SW 1271 (cell line): ENCODE measurements at regions not wholly inside any gene's neighbourhood (a gene's known extent, or its start where the extent isn't known, plus 50 kb on each side); places are given as distances from the start of the nearest gene placed in this dataset.

Experiments used
- DNase-seq, 2 experiments: peaks; one replicate each; lab custom pipeline; 2025; lab: John Stamatoyannopoulos, UW

DNA sequence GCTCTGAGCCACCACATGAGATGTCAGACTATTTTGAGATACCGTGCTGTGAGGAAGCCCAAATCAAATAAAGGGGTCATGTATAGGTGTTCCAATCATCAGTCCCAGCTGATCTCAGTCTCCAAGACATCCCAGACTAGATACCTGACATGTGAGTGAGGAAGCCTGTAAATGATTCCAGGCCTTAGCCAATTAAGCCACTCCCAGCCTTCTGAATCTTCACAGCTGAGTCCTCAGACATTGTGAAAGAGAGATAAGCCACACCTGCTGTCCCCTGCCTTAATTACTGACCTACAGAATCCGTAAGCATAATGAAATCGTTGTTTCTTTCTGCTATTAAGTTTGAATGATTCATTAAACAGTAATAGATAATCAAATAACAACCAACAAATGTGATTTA lies 671.4 kb downstream of the ZNF674 start:
- no peak for DNase-seq

DNA sequence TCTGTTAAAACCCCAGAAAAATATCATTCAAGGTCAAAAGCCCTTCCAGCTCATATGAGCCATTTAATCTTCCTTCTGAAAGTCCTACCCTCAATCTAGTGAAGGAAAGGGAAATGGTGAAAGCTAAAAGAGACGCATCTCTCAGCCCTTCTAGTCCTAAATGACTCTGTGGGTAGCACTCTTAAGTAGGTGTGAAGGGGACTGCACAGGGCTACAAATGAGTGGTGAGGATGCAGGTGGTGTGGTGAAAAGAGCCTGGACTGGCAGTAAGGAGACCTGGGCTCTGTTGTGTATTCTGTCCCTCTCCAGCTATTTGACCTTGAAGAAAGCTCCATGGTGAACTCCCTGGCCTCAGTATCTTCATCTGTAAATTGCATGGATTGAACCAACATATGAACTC lies 671.8 kb upstream of the DIPK2B start:
- DNase-seq: no peak

DNA sequence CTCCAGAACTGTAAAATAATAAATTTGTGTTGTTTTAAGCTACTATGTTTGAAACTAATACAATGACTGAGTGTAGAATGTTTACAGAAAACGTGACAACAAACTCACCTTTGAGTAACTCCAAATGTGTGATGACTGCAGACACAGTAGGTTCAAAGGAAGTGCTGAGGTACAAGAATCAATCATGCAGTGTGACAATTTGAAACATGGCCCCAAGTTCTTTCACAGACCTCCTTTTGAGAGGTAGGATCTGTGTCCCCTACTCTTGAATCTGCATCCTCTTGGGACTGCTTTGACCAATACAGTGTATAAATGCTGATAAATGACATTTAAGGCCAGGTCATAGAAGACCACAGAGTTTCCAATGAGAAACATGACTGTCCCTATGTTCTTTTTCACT lies 667.7 kb upstream of the DIPK2B start:
- DNase-seq: no peak

DNA sequence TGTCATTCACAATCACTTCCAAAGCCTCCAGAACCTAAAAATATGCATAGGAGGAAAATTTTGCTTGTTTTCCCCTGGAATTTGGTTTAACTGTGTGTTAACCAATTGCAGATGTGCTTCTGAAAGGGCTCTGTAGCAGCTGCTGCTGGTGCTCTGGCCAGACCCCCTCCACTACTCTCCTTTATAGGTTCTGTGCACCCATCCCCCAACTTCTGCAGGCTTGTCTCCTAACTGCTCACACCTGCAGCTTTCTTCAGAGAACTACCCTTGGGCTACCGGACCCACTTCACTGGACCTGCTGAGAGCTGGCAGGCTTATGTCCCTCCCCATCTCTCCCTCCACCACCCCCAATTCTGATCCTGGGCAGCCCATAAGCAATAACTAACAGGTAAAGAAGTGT lies 662.1 kb upstream of the DIPK2B start:
- DNase-seq: no peak

DNA sequence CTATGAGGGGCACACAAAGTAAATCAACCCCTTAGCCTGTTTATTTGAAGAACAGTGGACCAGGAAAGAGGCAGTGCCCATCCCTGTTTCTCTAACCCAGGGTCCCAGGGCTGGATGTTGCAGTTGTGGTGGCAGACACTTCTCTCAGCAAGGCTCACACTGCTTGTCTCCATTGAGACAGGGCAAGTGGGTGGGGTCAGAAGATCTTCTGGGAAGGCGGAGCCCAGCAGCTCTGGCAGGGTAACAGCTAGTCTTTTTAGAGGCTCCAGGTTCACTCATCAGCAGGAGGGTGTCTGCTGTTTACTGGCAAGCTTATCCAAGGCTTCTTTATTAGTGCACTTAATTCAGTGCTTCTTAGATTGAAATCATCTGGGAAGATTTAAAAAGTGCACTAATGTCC lies 659.8 kb upstream of the DIPK2B start:
- DNase-seq: no peak

DNA sequence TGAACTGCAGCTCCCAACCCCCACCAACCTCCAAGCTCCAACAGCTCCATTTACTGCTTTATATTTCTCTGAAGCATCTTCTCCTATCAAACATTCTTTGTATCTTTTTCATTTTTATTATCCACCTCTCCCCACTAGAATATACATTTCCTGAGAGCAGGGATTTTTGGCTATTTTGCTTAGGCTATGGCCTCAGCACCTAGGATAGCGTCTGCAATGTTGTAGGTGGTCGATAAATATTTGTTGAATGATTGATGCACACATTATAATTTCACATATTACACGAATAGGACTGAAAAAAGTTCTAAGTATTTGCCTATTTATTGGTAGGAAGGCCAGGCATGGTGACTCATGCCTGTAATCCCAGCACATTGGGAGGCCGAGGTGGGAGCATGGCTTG lies 658.7 kb upstream of the DIPK2B start:
- no peak for DNase-seq

DNA sequence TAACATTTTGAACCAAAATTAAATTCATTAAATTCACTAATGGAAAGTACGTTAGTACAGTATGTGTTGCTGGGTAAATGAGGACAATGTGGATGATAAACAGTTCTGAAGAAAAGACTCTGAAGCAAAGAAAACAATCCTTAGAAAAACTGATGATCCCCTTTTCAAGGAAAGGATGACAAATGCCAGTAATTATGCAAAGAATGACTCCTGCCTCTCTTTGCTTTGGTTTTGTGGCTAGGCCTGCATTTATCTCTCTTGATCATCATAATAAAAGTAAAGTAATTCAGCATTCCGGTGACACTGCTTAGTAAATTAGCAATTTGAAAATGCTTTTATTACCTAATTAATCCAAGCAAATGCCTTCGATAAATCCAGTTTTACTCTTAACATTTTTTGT lies 652.2 kb upstream of the DIPK2B start:
- DNase-seq: no peak

DNA sequence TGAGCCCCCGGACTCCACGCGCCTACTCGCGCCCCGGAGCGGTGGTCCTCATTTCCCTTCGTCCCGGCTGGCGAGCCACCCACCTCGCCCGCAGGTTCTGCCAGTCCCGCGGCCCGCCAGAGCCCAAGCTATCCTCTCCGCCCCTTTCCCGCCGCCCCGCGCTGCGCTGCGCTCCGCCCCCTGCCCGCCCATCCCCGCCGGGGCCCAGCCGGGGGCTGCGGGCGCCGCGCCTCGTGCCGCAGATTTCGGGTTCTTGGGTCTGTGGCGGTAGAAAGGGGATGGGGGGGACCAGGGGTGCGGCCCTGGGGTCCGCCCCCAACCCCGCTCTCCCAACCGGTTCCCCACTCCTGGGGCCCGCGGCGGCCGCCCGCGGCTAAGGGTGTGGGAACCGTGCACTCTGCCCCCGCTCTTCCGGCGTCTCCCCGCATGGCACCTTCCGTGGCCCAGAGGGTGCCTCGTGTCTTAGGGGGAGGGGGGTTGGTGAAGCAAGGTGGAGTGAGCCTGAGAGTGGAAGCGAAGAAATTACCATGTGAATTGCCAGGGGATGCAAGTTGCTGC lies 650.8 kb upstream of the DIPK2B start:
- DNase-seq: peak in 1 of 2 experiments; percentile 5

DNA sequence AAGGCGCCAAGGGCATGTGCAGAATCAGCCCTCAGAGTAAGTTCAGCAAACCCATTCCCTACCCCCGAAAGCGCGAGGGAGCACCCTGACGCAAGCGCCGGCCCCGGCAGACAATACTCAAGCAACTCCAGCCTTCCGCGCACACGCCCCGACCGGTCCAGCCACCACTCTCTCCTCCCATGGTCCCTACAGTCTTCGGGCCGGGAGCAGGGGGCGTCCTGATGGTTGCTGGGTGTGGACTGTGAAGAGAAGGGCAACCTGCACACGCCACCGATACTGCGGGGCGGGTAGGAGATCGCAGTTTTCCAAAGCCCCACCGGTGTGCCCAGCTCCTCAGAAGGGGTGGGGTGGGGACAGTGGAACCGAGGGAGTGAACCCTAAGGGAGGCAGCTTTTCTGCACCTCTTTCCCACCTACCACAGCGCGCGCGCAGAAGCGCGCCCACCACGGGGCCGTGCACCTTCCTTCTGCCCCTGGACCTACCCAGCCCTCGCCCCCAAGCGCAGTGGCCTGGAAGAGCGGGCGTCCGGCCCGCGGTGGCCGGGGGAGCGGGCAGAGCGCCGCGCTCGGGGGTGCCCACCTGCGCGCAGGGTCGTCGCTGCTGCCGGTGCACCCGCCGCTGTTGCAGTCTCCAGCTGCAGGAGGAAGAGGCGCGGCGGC lies 650.2 kb upstream of the DIPK2B start:
- peak in 1 of 2 experiments; percentile 15 for DNase-seq

DNA sequence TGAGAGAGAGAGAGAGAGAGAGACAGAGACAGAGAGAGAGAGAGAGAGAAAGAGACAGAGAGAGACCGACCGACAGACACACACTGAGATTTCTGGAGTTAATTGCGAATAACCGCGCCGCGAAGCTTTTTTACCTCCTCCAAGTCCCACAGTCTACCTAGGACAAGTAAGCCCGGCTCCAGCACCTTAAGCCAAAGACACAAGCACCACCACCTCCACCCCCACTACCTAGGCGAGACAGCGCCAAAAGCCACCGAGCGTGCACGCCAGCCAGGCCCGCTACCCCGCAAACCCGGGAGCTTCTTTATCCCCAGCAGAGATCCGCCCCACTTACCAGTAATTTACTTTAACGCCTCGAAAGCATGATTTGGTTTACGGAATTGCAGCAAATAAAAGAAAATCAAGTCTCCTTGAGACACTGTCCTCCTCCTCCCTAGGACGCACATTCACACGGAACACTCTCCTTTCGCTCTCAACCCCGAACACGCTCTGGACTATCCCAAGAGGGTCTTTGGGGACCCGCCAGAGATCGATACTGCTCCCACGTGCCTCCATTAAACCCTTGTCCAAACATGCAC lies 649.6 kb upstream of the DIPK2B start:
- no peak for DNase-seq

DNA sequence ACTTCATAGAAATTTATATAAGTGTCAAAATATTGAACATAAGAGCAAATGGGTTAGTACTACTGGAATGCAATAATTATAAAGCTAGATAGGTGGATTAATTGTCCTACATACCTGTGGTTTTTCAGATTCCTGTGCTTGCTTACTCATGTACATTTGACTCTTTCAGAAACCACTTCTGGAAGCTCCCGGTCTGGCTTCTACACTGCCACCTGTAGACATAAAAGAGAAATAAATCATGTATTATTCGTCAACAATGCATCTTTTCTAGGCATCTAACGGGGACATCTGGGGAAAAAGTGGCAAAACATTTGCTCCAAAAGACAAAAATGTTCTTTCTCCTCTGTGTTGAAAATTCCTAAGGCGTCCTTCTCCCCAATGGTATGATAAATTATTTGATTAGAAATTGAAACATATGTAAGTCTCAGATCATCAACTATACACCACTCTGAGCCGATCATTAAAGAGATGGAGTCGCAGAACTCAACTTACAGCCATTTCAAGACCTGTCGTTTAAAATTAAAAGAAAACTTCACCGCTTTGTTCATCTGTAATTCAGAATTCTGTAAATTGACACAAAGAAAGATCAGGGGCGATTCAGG lies 648.7 kb upstream of the DIPK2B start:
- peak; percentile 43 to 77 for DNase-seq

DNA sequence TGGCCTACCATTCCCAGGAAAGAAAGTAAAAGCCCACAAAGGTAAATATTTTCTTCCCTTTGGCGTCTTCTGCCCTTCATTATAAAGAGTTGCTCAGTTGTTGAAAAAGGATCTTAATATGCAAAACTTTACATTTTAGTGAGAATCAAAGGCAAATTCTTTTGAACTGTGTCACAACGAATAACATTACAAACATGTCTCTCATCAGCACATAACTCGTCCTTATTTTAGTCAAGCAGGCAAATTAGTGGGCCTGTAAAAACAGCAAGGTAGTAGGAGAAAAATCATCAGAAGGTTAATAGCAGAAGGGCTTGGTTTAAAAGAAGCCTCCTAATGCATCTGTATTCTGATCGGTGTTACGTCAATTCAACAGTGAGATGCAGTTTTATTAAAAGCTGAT lies 647.3 kb upstream of the DIPK2B start:
- DNase-seq: no peak

DNA sequence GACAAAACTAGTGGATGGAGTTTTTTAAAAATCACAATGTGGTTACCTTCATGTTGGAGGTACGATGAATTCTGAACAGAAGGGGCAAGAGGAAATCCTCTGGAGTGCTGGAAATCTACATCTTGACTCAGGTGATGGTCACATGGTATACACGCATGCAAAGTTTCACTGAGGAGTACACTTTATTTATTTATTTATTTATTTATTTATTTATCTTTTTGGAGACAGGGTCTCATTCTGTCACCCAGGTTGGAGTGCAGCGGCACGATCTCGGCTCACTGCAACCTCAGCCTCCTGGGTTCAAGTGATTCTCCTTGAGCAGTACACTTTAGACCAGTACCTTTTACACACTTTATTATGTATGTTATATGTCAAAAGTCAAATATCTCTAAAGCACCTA lies 645.7 kb upstream of the DIPK2B start:
- DNase-seq: no peak

DNA sequence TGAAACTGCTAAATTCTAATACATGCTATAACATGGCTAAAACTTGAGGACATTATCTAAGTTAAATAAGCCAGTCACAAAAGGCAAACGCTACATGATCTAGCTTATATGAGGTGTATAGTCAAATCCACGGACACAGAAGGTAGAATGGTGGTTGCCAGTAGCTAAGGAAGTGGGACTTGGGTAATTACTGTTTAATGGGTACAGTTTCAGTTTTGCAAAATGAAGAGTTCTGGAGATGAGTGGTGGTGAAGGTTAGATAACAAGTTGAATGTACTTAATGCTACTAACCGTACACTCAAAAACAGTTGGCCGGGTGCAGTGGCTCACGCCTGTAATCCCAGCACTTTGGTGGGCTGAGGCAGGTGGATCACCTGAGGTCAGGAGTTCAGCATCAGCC lies 644.5 kb upstream of the DIPK2B start:
- no peak for DNase-seq

DNA sequence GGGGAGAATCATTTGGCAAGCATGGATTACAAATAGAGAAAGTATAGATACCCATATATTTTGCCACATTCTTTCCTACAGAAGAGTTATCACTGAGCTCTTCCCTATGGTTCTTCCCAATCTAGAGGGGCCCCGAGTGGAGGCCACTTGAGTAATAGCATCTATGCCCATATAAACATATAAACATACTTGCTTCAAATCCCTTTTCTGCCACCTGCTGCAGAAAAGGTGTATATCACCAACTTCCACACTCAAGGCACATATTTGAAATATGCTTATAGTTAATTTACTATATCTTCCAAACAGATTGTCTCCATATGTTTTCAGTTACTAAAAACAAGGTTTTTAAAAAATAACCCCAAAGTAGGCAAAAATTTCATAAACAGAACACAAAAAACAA lies 642.8 kb upstream of the DIPK2B start:
- DNase-seq: peak in 1 of 2 experiments; percentile 2

DNA sequence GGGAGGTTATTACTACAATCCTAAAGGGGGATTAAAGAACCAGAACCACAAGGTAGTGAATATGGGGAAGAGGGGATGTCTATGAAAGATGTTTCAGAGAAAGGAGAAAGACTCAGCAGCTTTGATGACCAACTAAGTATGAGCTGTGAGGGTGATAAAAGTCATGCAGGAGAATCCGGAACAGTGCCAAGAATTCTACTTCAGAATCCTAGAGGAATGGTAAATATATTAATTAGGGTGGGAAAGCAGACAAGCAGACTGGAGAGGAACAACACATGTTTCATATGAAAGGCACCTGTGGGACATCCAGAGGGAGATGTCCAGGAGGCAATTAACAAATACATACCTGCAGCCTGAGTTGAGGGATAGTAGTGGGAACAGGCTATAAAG lies 642.2 kb upstream of the DIPK2B start:
- DNase-seq: no peak

DNA sequence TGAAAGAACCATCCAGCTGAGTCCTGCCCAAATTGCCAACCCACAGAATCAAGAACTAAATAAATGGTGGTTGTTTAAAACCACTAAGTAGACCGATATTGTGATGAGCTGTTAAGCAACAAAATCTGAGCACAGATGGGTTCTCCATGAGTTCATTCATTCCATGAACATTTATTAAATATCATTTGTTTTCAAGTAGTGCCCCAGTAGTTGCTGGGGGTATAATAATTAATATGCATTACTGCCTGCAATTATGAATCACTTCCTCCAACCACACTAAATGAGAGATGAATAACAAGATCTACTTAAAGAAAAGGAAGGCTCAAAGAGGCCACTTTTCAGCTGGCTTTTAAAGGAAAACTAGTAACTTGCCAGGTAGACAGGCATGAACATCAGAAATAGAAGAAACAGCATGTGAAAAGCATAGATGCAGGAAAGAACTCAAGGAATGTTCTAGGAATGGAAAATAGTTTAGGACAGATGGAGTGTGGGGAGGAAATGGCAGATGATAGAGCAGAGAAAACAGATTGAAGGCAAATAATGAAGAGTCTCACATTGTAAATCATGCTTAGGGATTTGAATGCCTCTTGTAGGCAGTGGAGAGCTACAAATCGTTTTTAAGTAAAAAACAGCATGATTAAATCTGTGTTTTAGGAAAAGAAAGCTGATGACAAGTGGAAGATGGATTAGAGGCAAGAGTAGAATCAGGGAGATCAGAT lies 641.7 kb upstream of the DIPK2B start:
- DNase-seq: no peak

DNA sequence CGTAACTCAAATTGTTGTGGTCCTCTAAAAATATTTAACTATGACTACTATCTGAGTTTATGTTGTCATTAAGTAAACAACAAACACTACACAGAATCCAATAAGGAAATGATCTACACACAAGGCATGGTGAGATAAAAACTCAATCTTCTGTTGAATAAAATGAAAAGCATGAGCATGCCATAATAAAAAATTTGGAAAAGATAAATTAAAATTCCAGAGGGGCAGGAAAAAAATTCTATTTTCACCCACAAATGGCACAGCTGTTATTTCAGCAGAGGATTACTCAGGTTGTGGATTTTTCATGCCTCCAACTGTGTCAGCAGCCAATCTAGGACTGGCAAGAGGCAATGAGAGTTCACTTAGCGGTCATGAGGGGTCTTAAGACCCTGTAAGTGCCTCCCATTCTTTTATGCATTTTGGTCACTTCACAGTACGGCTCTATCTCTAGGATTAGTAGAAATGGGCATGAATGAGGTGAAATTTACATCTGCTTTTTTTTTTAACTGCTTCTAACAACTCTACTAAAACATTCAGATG lies 639.8 kb upstream of the DIPK2B start:
- no peak for DNase-seq

DNA sequence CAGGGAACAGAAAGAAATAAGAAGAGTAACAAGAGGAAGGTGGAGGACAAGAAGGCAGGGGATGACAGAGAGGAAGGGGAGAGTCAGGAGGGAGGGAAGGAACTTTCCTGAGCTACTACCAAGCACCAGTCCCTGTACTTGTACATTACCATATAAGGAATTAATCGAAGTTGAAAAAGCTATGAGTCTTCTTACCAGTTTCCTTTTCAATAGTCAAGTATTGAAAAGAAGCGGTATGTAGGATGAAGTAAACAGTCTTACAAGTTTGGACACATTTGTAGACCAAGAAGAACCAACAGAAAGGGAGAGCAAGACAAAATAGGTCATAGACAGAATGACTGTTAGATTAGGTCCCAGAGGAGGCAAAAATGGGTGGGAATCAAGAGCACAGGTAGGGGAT lies 629.7 kb upstream of the DIPK2B start:
- no peak for DNase-seq

DNA sequence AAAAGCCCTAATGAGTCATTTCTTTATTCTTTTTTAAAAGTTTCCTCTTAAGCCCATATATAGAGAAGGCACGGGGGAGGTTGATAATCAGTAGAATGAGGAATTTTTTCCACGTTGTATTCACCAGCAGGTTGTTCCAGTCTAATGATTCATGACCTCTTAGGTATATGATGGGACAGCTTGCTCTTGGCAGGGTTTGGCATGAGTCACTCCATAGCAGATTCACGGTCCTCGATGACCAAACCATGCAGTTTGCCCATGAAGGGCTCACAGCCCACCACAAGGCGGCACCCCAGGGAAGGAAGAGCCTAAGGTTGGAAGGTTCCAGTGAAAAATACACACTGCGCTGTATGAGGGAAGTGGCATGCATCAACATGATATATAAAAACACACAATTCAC lies 623.8 kb upstream of the DIPK2B start:
- peak; percentile 51 to 72 for DNase-seq

DNA sequence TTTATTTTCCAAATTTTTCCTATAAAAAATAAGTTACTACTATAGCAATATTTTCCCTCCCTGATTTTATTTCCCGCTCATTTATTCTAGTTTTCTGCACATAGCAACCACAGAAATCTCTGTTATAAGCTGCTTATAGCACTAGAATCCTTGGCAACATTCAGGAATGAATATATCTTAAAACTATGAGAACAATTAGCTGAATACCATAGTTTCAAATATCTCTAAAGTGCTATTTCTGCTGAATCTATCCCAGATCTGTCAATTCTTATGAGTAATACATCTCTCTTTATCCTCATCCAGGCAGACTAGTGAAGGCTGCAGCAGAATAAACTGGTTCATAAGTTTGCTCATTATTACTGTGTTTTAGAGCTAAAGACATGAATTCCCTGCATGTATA lies 622.9 kb upstream of the DIPK2B start:
- DNase-seq: no peak

DNA sequence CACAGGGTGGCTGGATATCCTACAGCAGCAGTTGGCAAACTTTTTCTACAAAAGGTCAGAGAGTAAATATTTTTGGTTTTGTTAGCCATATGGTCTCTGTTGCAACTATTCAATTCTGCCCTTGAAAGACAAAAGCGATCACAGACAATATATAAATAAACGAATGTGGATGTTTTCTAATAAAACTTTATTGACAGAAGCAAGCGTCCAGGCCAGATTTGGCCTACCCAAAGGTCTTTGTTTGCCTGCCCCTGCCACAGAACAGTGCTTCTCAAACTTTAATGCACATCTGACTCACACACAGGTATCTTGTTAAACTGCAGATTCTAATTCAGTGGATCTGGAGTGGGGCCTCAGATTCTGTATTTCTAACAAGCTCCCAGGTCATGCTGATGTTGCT lies 621.4 kb upstream of the DIPK2B start:
- DNase-seq: no peak

DNA sequence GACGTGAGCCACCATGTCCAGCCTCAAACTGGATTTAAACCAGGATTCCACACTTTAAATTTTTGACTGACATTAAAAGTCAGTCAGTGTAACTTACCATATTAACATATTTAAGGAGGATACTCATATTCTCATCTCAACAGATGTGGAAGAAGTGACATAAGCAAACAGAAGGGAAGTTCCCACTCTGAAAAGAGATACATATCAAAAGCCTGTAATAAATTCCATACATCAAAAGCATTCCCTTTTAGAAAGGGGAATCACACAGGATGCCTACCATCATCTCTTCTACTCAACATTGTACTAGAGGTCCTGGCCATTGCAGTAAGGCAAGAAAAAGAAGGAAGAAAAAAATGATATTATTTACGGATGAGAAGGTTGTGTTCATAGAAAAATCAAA lies 618.2 kb upstream of the DIPK2B start:
- no peak for DNase-seq
